SJCRH30 (cell line): ENCODE measurements at regions not wholly inside any gene's neighbourhood (a gene's known extent, or its start where the extent isn't known, plus 50 kb on each side); places are given as distances from the start of the nearest gene placed in this dataset.
"Not testable (repeated sequence)": the region's sequence is repeated elsewhere in the genome, so short reads cannot be mapped to it uniquely, and the experiment has no call there.

Source experiments
- DNase-seq, 2 experiments: peaks; one replicate each; pipeline ENCODE4 v3.0.0-alpha.2; 2015 to 2020
- H3K27ac ChIP-seq: fragments of 250-450 bp; sonication (Bioruptor Pico); 2 replicates; pipeline ENCODE4 v1.5.1; 2020; ENCODE audit warnings: mild to moderate bottlenecking, moderate library complexity
- H3K27me3 ChIP-seq: fragments of 250-450 bp; sonication (Bioruptor Pico); 2 replicates; pipeline ENCODE4 v1.5.1; 2020; ENCODE audit warnings: mild to moderate bottlenecking, moderate library complexity
- H3K36me3 ChIP-seq: fragments of 250-450 bp; sonication (Bioruptor Pico); 2 replicates; pipeline ENCODE4 v1.5.1; 2020; ENCODE audit warnings: mild to moderate bottlenecking, moderate library complexity
- H3K4me1 ChIP-seq: fragments of 250-450 bp; sonication (Bioruptor Pico); 2 replicates; pipeline ENCODE4 v1.5.1; 2020; ENCODE audit warnings: mild to moderate bottlenecking, moderate library complexity
- H3K4me3 ChIP-seq: fragments of 250-450 bp; sonication (Bioruptor Pico); 2 replicates; pipeline ENCODE4 v1.5.1; 2020; ENCODE audit warnings: mild to moderate bottlenecking, moderate library complexity
- H3K9me3 ChIP-seq: fragments of 250-450 bp; sonication (Bioruptor Pico); replicated peaks from 2 replicates; pipeline ENCODE4 v1.5.1; 2020; ENCODE audit warnings: mild to moderate bottlenecking, moderate library complexity

- H3K9me3 ChIP-seq: no peaks in the 10 kb centered on the region
- H3K4me3 ChIP-seq: no peak overlapping the region
- H3K36me3 ChIP-seq: no peaks in the 10 kb centered on the region
- no peaks in the 10 kb centered on the region for H3K4me1 ChIP-seq
- DNase-seq: no peak
- H3K27me3 ChIP-seq: no peaks in the 10 kb centered on the region
- H3K27ac ChIP-seq: no peak overlapping the region
These were observed 1351.6 kb upstream of the NRXN1 start for GRCh38 chr2:52383541-52383940.

DNA sequence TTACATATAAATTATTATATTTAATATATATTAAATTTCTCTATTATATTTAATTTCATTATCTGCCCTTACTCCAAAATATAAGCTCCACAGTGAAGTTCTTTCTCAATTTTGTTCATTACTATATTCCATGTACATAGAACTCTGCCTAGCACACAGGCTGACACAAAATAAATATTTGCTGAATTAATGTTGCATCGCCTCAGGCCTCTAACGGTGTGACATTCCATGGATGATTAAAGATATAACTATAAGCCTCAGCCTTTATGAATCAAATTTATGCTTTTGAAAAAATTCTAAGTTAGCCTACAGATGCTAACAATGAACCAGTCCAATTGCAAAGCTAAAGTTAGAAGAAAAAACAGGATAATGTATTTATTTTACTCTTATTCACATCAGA lies 1337.2 kb upstream of the NRXN1 start:
- Histone ChIP-seq H3K27me3 (no peaks in the 10 kb centered on the region), H3K9me3 (no peaks in the 10 kb centered on the region), H3K4me1 (no peaks in the 10 kb centered on the region), H3K27ac (no peak overlapping the region), H3K36me3 (no peaks in the 10 kb centered on the region), H3K4me3 (no peak overlapping the region)
- no peak for DNase-seq

GRCh38 chr2:52368141-52368540 lies 1336.2 kb upstream of the NRXN1 start:
- H3K4me1 ChIP-seq: no peaks in the 10 kb centered on the region
- no peaks in the 10 kb centered on the region for H3K27me3 ChIP-seq
- DNase-seq: no peak
- no peak overlapping the region for H3K4me3 ChIP-seq
- H3K27ac ChIP-seq: no peak overlapping the region
- H3K9me3 ChIP-seq: no peaks in the 10 kb centered on the region
- no peaks in the 10 kb centered on the region for H3K36me3 ChIP-seq

- H3K4me3 ChIP-seq: no peak overlapping the region
- H3K36me3 ChIP-seq: no peaks in the 10 kb centered on the region
- DNase-seq: no peak
- no peaks in the 10 kb centered on the region for H3K9me3 ChIP-seq
- no peaks in the 10 kb centered on the region for H3K4me1 ChIP-seq
- H3K27me3 ChIP-seq: no peaks in the 10 kb centered on the region
- no peak overlapping the region for H3K27ac ChIP-seq
These were observed 1334.0 kb upstream of the NRXN1 start for GRCh38 chr2:52365946-52366345.

DNA sequence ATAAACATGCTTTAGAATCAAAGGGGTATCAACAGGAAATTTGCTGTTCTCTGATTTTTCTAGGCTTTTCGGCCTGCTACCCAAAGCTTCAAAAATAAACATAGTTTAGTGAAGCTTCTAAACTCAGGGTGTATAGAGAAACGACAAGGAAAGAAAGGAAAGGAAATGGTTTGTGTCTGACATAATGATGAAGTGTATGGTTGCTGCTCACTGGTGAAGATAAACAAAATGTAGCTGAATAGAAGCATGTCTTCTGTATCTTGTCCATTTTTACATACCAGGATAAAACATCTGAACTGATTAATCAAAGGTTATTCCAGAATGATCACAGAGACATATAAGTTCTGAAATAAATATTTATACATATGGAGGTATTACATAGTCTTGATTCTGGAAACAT lies 1324.6 kb upstream of the NRXN1 start:
- no peaks in the 10 kb centered on the region for H3K9me3 ChIP-seq
- H3K36me3 ChIP-seq: no peaks in the 10 kb centered on the region
- no peak for DNase-seq
- H3K27ac ChIP-seq: no peak overlapping the region
- no peaks in the 10 kb centered on the region for H3K27me3 ChIP-seq
- H3K4me1 ChIP-seq: no peaks in the 10 kb centered on the region
- H3K4me3 ChIP-seq: no peak overlapping the region

DNA sequence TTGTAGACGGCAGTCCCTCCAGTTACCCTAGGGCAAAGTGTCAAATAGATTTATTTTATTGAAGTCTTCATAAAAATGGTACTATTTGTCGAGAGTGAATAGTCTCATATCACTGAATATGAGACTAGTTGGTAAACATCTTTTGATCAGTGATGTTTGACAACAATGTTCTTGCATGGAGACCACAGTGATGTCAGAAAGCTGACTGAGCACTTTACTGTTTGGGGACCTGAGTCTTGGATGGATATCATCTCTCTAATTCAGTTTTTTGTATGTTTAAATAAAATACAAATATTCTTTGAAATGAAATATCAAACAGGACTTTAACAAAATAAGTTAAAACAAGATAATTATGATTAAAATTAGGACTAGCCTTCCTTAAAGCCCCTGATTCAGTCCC lies 1315.4 kb upstream of the NRXN1 start:
- Histone ChIP-seq H3K27ac (no peak overlapping the region), H3K9me3 (no peaks in the 10 kb centered on the region), H3K36me3 (no peaks in the 10 kb centered on the region), H3K4me1 (no peaks in the 10 kb centered on the region), H3K27me3 (no peaks in the 10 kb centered on the region), H3K4me3 (no peak overlapping the region)
- no peak for DNase-seq

- no peaks in the 10 kb centered on the region for H3K4me1 ChIP-seq
- H3K9me3 ChIP-seq: no peaks in the 10 kb centered on the region
- H3K27ac ChIP-seq: no peak overlapping the region
- no peak overlapping the region for H3K4me3 ChIP-seq
- H3K27me3 ChIP-seq: no peaks in the 10 kb centered on the region
- DNase-seq: no peak
- no peaks in the 10 kb centered on the region for H3K36me3 ChIP-seq
These were observed 1313.7 kb upstream of the NRXN1 start for GRCh38 chr2:52345676-52346075.

GRCh38 chr2:52345082-52345481 lies 1313.2 kb upstream of the NRXN1 start:
- Histone ChIP-seq H3K27ac (no peak overlapping the region), H3K27me3 (no peaks in the 10 kb centered on the region), H3K9me3 (no peaks in the 10 kb centered on the region), H3K36me3 (no peaks in the 10 kb centered on the region), H3K4me1 (no peaks in the 10 kb centered on the region), H3K4me3 (no peak overlapping the region)
- DNase-seq: no peak

DNA sequence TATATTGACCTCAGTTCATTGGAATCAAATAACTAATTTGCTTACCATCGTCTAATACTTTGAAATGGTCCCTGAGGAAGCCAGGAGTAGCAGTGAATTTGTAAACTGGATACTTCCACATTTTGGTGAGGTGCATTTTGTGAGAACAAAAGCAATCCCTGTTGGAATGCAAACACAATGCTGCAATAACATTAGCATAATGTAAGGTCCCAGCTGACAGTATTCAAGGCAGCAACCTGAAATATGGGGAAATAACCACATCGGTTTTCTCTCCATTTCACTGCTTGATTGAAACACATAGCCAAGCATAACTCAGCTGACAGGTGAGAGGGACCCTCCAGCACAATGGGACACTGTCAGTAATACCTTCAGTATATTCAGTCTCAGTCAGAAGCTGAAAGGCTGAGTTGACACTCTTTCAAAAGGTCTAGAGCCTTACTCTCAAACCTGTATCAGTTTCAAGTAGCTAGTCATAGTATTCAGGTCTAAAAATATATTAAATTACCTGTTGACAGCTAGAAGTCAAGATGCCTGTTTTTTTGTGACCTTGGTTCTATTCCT lies 1311.9 kb upstream of the NRXN1 start:
- H3K4me3 ChIP-seq: no peak overlapping the region
- H3K27me3 ChIP-seq: no peaks in the 10 kb centered on the region
- no peaks in the 10 kb centered on the region for H3K4me1 ChIP-seq
- no peak for DNase-seq
- H3K9me3 ChIP-seq: no peaks in the 10 kb centered on the region
- no peak overlapping the region for H3K27ac ChIP-seq
- no peaks in the 10 kb centered on the region for H3K36me3 ChIP-seq

DNA sequence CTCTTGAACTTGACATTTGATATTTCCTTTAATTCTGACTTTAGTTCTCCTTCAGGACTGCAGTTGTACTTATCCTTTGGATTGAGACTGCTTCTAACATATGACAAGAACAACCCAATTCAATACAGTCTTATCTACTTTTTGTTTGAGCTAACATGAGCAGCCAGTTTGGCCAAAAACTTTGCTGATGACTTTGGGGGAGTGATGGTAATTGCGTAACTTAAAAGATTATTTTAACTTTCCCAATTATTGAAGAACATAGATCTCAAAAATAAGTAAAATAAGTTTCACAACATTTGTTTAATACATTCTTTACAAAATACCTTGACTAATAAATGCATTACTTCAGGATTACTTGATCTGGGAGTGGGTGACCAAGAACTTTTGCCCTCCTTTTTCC lies 1311.1 kb upstream of the NRXN1 start:
- Histone ChIP-seq H3K4me3 (no peak overlapping the region), H3K36me3 (no peaks in the 10 kb centered on the region)

GRCh38 chr2:52342458-52342857 lies 1310.5 kb upstream of the NRXN1 start:
- Histone ChIP-seq H3K4me1 (no peaks in the 10 kb centered on the region), H3K27me3 (no peaks in the 10 kb centered on the region), H3K36me3 (no peaks in the 10 kb centered on the region), H3K27ac (no peak overlapping the region), H3K9me3 (no peaks in the 10 kb centered on the region), H3K4me3 (no peak overlapping the region)
- DNase-seq: no peak

More for the DNA sequence above, 1311.1 kb upstream of the NRXN1 start:
- no peak for DNase-seq
- H3K9me3 ChIP-seq: no peaks in the 10 kb centered on the region
- H3K27ac ChIP-seq: no peak overlapping the region
- H3K4me1 ChIP-seq: no peaks in the 10 kb centered on the region
- H3K27me3 ChIP-seq: no peaks in the 10 kb centered on the region

DNA sequence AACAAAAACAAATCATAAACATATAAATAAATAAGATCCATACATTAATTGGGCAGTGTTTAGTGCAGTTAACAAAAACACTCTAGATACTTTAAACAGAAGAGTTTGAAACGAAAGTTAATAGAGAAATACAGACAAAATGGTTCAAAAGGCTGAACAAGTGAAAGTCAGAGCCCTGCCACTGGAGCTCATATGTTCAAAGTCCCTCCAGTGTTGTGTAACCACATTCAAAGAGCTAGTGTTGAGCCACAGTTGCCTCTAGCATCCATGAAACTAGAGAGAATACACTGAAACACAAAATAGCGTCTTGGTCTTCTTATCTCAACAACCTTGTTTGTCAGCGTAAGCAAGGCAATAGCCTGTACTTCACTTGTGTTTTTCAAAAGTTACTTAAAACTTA lies 1309.8 kb upstream of the NRXN1 start:
- no peak for DNase-seq
- H3K36me3 ChIP-seq: no peaks in the 10 kb centered on the region
- no peaks in the 10 kb centered on the region for H3K27me3 ChIP-seq
- no peak overlapping the region for H3K4me3 ChIP-seq
- no peak overlapping the region for H3K27ac ChIP-seq
- H3K4me1 ChIP-seq: no peaks in the 10 kb centered on the region
- no peaks in the 10 kb centered on the region for H3K9me3 ChIP-seq

DNA sequence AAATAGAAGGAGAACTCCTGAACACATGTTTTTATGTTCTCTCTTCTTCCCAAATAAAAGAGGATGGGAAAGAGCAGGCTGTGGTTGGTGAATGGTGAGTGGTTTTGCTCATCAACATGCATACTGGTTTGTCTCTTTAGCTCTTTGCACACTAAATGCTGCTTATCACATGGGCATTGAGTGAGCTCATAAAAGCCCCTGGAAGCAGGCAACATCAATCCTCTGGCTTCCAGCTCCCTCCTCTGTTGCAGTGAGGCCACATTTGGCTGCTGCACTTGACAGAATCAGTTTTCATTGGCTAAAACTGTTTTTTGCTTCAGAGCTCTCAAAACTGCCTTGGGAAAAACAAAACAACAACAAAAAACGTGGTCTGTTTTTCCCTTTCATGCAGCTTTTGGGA lies 1308.2 kb upstream of the NRXN1 start:
- H3K36me3 ChIP-seq: no peaks in the 10 kb centered on the region

DNA sequence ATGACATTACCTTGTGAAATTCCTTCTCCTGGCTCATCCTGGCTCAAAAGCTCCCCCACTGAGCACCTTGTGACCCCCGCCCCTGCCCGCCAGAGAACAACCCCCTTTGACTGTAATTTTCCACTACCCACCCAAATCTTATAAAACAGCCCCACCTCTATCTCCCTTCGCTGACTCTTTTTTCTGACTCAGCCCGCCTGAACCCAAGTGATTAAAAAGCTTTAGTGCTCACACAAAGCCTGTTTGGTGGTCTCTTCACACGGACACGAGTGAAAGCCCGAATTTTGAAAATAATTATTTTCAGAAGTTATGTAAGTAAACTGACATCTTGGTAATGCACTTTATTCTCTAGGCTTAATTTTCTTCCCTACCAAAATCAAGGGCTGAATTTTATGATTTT lies 1305.9 kb upstream of the NRXN1 start:
- H3K4me1 ChIP-seq, H3K27me3 ChIP-seq, H3K36me3 ChIP-seq, H3K27ac ChIP-seq, DNase-seq, H3K9me3 ChIP-seq, H3K4me3 ChIP-seq: not testable (repeated sequence)

More for the DNA sequence above, 1308.2 kb upstream of the NRXN1 start:
- DNase-seq: no peak
- Histone ChIP-seq H3K27ac (no peak overlapping the region), H3K4me3 (no peak overlapping the region), H3K9me3 (no peaks in the 10 kb centered on the region), H3K4me1 (no peaks in the 10 kb centered on the region), H3K27me3 (no peaks in the 10 kb centered on the region)

- H3K27ac ChIP-seq: no peak overlapping the region
- no peaks in the 10 kb centered on the region for H3K27me3 ChIP-seq
- no peak for DNase-seq
- H3K36me3 ChIP-seq: no peaks in the 10 kb centered on the region
- H3K9me3 ChIP-seq: no peaks in the 10 kb centered on the region
- H3K4me1 ChIP-seq: no peaks in the 10 kb centered on the region
- H3K4me3 ChIP-seq: no peak overlapping the region
These were observed 1305.0 kb upstream of the NRXN1 start for GRCh38 chr2:52336951-52337350.

DNA sequence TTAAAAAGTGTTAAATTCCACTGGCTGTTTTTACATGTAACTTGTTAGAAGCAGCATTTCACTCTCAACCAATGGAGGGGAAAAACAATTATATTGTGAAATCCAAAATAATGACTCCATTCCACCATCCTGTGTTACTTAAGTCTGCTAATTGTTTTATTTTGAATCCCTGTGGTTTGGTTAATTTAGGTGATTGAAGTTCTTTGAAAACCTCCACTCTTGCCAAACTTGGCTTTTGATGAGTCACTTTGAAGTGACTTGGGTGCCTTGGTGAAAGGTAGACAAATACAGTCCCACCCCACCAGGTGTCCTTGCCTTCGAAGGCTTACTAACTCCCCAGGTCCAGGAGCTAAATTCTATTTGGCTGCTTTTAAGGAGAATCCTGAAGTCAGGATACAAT lies 1303.8 kb upstream of the NRXN1 start:
- no peak overlapping the region for H3K4me3 ChIP-seq
- no peaks in the 10 kb centered on the region for H3K27me3 ChIP-seq

More for the DNA sequence above, 1303.8 kb upstream of the NRXN1 start:
- Histone ChIP-seq H3K27ac (no peak overlapping the region), H3K9me3 (no peaks in the 10 kb centered on the region), H3K4me1 (no peaks in the 10 kb centered on the region), H3K36me3 (no peaks in the 10 kb centered on the region)
- no peak for DNase-seq
